GOT3 (cell line): ENCODE measurements at regions not wholly inside any gene's neighbourhood (a gene's known extent, or its start where the extent isn't known, plus 50 kb on each side); places are given as distances from the start of the nearest gene placed in this dataset.

Source experiments
- DNase-seq: peaks from one replicate; lab custom pipeline; 2025; ENCODE audit warnings: mixed read lengths; lab: John Stamatoyannopoulos, UW

GRCh38 chr14:76948976-76949375 lies 79.5 kb downstream of the IRF2BPL start:
- no peak for DNase-seq

- DNase-seq, result no peak
Measured at GRCh38 chr14:76948213-76948947, 80.1 kb downstream of the IRF2BPL start.

- DNase-seq, result no peak
Measured at GRCh38 chr14:76947838-76948184, 80.7 kb downstream of the IRF2BPL start.

GRCh38 chr14:76947078-76947837 lies 81.2 kb downstream of the IRF2BPL start:
- DNase-seq, result no peak

GRCh38 chr14:76946753-76947077 lies 81.8 kb downstream of the IRF2BPL start:
- no peak for DNase-seq

GRCh38 chr14:76943072-76943471 lies 85.4 kb downstream of the IRF2BPL start:
- no peak for DNase-seq

- no peak for DNase-seq
Measured at GRCh38 chr14:76941946-76942805, 86.3 kb downstream of the IRF2BPL start.

GRCh38 chr14:76941544-76941943 lies 87.0 kb downstream of the IRF2BPL start:
- DNase-seq, result no peak

- DNase-seq, result no peak
Measured at GRCh38 chr14:76940021-76940760, 88.3 kb downstream of the IRF2BPL start.

GRCh38 chr14:76939015-76939742 lies 89.3 kb downstream of the IRF2BPL start:
- no peak for DNase-seq

GRCh38 chr14:76938092-76938500 lies 90.4 kb downstream of the IRF2BPL start:
- no peak for DNase-seq

GRCh38 chr14:76937181-76938091 lies 91.1 kb downstream of the IRF2BPL start:
- DNase-seq, result no peak

GRCh38 chr14:76936483-76936882 lies 92.0 kb downstream of the IRF2BPL start:
- no peak for DNase-seq

- DNase-seq, result no peak
Measured at GRCh38 chr14:76933515-76933914, 95.0 kb downstream of the IRF2BPL start.

GRCh38 chr14:76931631-76932402 lies 96.7 kb downstream of the IRF2BPL start:
- DNase-seq, result no peak

GRCh38 chr14:76930549-76930948 lies 98.0 kb downstream of the IRF2BPL start:
- DNase-seq, result no peak

- no peak for DNase-seq
Measured at GRCh38 chr14:76929927-76930326, 98.6 kb downstream of the IRF2BPL start.

- DNase-seq, result no peak
Measured at GRCh38 chr14:76927971-76928700, 100.4 kb downstream of the IRF2BPL start.
